ENCODE measurements at regions not wholly inside any gene's neighbourhood (a gene's known extent, or its start where the extent isn't known, plus 50 kb on each side); places are given as distances from the start of the nearest gene placed in this dataset.

DNA sequence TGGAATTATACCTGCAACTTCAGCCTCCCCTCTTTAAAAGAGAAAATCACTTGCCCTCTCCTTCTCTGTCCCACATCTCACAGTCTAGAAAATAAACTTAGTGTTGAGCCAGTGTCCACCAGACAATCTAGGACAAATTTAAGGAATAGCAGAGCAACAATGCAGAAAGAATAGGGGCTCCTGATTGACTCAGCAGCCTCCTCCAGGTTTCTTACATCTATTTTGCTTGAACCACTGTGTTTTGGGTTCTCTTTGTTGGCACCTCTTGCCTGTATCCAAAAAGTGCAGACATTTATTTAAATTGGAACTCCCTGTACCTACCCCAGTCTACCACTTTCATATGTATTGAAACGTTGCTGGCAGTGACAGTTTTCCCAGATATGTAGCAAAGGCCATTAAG is 133.7 kb upstream of the HSF2 start:
- DNase-seq (ENCODE audit: extremely low read depth in 1 of 4, low spot score in 3 of 4) (no peak), ATAC-seq (no peak)
- CTCF ChIA-PET (ENCODE audit: low intra/inter-chr PET ratio) = no interaction called here

More for the DNA sequence above, 133.7 kb upstream of the HSF2 start:
- Histone ChIP-seq H3K4me1 (replicated peaks in 1 of 2; ENCODE audit: control insufficient read depth in 2 of 2, insufficient read depth in 2 of 2, low read length in 2 of 2) (no peaks in the 10 kb centered on the region), H3K9me1 (ENCODE audit: control insufficient read depth, insufficient read depth, low read length) (no peaks in the 10 kb centered on the region), H3K36me3 (ENCODE audit: control insufficient read depth, insufficient read depth, low read length) (no peaks in the 10 kb centered on the region), H3K9ac (ENCODE audit: insufficient read depth in 1 of 2, low read depth in 2 of 2, low read length in 2 of 2) (no peak overlapping the region), H3K27me3 (ENCODE audit: control insufficient read depth in 2 of 2, insufficient read depth in 2 of 2, low read length in 2 of 2) (no peaks in the 10 kb centered on the region), H2AFZ (ENCODE audit: low read depth, low read length) (no peak overlapping the region), H3K4me3 (no peak overlapping the region), H3K9me3 (replicated peaks; ENCODE audit: control insufficient read depth, insufficient read depth, low read depth, low read length) (peaks cover 6% of the 10 kb centered on the region; the same call in 1 of the 2 replicates), H3K79me2 (ENCODE audit: control insufficient read depth, insufficient read depth, low read length) (no peaks in the 10 kb centered on the region), H4K20me1 (replicated peaks; ENCODE audit: control insufficient read depth, insufficient read depth, low read length) (no peaks in the 10 kb centered on the region), H3K27ac (ENCODE audit: extremely low read depth, low read depth, low read length) (no peak overlapping the region), H3K4me2 (ENCODE audit: insufficient read depth, low read length) (no peak overlapping the region)
- intact Hi-C loops (cut with micrococcal nuclease) (no loop called here), in situ Hi-C loops (cut with MboI) (no loop called here)
- no peak for FAIRE-seq
- TF ChIP-seq ARHGAP35 (IDR thresholded peaks at IDR 0.05; ENCODE audit: partially characterized antibody) = no peak
- TF ChIP-seq, protein P1, sequence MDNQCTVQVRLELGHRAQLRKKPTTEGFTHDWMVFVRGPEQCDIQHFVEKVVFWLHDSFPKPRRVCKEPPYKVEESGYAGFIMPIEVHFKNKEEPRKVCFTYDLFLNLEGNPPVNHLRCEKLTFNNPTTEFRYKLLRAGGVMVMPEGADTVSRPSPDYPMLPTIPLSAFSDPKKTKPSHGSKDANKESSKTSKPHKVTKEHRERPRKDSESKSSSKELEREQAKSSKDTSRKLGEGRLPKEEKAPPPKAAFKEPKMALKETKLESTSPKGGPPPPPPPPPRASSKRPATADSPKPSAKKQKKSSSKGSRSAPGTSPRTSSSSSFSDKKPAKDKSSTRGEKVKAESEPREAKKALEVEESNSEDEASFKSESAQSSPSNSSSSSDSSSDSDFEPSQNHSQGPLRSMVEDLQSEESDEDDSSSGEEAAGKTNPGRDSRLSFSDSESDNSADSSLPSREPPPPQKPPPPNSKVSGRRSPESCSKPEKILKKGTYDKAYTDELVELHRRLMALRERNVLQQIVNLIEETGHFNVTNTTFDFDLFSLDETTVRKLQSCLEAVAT (IDR thresholded peaks at IDR 0.05) = no peak
- no peak for TF ChIP-seq MAZ (CRISPR knock-in tag; conservative IDR thresholded peaks at IDR 0.05 in 1 of 2, IDR thresholded peaks at IDR 0.05 in 1 of 2)
- TF ChIP-seq, protein P2, sequence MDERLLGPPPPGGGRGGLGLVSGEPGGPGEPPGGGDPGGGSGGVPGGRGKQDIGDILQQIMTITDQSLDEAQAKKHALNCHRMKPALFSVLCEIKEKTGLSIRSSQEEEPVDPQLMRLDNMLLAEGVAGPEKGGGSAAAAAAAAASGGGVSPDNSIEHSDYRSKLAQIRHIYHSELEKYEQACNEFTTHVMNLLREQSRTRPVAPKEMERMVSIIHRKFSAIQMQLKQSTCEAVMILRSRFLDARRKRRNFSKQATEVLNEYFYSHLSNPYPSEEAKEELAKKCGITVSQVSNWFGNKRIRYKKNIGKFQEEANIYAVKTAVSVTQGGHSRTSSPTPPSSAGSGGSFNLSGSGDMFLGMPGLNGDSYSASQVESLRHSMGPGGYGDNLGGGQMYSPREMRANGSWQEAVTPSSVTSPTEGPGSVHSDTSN (CRISPR knock-in tag; IDR thresholded peaks at IDR 0.05; ENCODE audit: low read depth) = no peak
- TF ChIP-seq, protein P2 (tag; conservative IDR thresholded peaks at IDR 0.05; ENCODE audit: low read depth) = 0 out of 2 replicates have a peak, but pooled peaks have one; percentile 9
- TF ChIP-seq, protein P3, sequence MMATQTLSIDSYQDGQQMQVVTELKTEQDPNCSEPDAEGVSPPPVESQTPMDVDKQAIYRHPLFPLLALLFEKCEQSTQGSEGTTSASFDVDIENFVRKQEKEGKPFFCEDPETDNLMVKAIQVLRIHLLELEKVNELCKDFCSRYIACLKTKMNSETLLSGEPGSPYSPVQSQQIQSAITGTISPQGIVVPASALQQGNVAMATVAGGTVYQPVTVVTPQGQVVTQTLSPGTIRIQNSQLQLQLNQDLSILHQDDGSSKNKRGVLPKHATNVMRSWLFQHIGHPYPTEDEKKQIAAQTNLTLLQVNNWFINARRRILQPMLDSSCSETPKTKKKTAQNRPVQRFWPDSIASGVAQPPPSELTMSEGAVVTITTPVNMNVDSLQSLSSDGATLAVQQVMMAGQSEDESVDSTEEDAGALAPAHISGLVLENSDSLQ (IDR thresholded peaks at IDR 0.05) = peak; percentile 63; the same call in 1 of the 2 replicates
- TF ChIP-seq EP400 (IDR thresholded peaks at IDR 0.05) = no peak
- no peak for TF ChIP-seq ZBTB1 (CRISPR knock-in tag; IDR thresholded peaks at IDR 0.05; ENCODE audit: borderline replicate concordance, low read depth)
- TF ChIP-seq MEF2D (tag; conservative IDR thresholded peaks at IDR 0.05; ENCODE audit: low read depth) = no peak
- BruUV-seq (replicated peaks) = no TSS peak
- POLR2A ChIA-PET = no interaction called here
- WGBS (ENCODE audit: insufficient coverage, low coverage, missing lambda C conversion rate) = 0% methylated on average over 1 of the region's 1 CpG

Measured in K562 (cell line).